GM10248 (cell line): ENCODE measurements at regions not wholly inside any gene's neighbourhood (a gene's known extent, or its start where the extent isn't known, plus 50 kb on each side); places are given as distances from the start of the nearest gene placed in this dataset.

Source experiments
- CTCF ChIA-PET: fragments of 300-600 bp; sonication (Branson Sonifier 250); formaldehyde crosslinking; extraction: SDS; loops from one replicate; lab custom pipeline; 2021; ENCODE audit warnings: antibody characterized with exemption; lab: Yijun Ruan, JAX
- POLR2A ChIA-PET: fragments of 350-650 bp; sonication (Branson Sonifier 250); formaldehyde crosslinking; extraction: SDS; loops from one replicate; lab custom pipeline; 2020; ENCODE audit warnings: antibody characterized with exemption; lab: Yijun Ruan, JAX
- DNase-seq: peaks from one replicate; pipeline ENCODE4 v3.0.0; 2012; ENCODE audit errors: extremely low spot score
- TF ChIP-seq, protein P1 (sequence below): IDR thresholded peaks from 2 replicates; pipeline ENCODE4 v1.5.1; 2012; ENCODE audit warnings: mild to moderate bottlenecking, low read depth; ENCODE audit errors: extremely low read depth, missing control alignments, control extremely low read depth

DNA sequence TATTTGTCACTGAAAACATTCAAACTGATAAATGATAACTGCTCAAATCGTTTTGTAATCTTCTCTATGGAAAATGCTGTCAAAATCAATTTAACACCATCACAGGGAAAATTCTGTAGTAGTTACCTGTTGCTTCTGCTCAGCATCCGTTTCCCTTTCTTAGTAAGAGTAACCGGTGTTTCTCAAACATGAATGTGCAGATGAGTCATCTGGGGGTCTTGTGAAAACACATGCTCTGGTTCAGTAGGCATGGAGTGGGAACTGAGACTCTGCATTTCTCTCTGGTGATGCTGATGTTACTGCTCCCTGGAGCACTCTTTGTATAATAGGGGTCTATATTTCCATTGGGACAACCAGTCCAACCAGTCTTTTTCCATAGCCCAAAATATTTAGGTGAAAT lies 145.1 kb downstream of the SEMA6D start:
- CTCF ChIA-PET = no interaction called here
- peak; percentile 26 for DNase-seq
- POLR2A ChIA-PET = no interaction called here
- TF ChIP-seq, protein P1, sequence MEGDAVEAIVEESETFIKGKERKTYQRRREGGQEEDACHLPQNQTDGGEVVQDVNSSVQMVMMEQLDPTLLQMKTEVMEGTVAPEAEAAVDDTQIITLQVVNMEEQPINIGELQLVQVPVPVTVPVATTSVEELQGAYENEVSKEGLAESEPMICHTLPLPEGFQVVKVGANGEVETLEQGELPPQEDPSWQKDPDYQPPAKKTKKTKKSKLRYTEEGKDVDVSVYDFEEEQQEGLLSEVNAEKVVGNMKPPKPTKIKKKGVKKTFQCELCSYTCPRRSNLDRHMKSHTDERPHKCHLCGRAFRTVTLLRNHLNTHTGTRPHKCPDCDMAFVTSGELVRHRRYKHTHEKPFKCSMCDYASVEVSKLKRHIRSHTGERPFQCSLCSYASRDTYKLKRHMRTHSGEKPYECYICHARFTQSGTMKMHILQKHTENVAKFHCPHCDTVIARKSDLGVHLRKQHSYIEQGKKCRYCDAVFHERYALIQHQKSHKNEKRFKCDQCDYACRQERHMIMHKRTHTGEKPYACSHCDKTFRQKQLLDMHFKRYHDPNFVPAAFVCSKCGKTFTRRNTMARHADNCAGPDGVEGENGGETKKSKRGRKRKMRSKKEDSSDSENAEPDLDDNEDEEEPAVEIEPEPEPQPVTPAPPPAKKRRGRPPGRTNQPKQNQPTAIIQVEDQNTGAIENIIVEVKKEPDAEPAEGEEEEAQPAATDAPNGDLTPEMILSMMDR = no peak

DNA sequence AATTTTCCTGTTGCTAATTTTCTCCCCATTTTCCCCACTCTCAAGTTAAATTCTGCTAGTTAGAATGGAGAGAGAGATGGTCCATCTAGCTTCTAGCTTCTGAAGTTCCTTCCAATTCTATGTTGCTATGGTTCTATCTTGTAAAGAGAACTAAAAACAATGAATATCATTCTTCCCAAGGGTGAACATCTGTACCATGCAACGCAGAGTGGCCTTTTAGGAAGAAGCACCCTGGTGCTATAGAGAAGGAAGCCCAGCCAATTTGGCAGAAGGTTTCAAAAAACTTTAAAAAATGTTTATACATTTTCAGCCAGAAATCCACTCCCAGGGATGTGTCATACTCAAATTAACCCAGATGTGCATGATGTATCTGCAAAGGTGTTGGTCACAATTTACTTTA lies 149.1 kb downstream of the SEMA6D start:
- TF ChIP-seq, protein P1 = no peak
- POLR2A ChIA-PET = no interaction called here
- DNase-seq = no peak
- CTCF ChIA-PET = no interaction called here

DNA sequence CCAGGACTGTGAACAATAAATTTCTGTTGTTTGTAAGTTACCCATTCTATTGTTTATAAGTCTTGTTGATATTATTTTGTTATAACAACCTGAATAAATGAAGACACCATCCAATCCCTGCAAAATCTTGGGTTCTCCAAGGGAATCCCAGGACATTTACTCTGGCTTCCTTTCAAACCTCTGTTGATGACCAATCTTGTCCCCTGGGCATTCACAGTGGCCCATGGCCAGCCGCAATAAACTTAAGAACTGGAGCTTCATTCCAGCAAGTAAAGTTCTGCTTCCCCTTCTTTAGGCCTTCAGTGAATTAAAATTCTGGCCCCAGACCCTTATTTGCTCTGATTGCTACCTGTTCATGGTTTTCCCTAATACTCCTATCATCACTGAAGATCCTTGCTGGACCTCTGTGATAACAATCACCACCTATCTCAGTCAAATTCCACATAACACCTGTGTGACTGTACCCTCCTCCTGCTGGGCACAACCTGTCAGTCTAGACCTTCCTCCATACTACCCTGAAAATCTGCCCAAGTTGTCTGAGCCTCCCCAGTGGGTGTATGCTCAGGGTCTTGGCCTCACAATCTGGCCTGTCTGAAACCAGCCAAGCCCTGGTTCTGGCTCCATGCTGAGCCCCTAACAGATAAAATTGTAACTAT lies 153.1 kb downstream of the SEMA6D start:
- POLR2A ChIA-PET = no interaction called here
- CTCF ChIA-PET = interaction anchor here (1.1 to 3.2 kb wide), 5 partner anchors 10 to 77 kb away, joined by 3 to 10 read pairs (median 5); no protein-coding TSS in a partner anchor
- TF ChIP-seq, protein P1 = no peak
- DNase-seq = no peak

DNA sequence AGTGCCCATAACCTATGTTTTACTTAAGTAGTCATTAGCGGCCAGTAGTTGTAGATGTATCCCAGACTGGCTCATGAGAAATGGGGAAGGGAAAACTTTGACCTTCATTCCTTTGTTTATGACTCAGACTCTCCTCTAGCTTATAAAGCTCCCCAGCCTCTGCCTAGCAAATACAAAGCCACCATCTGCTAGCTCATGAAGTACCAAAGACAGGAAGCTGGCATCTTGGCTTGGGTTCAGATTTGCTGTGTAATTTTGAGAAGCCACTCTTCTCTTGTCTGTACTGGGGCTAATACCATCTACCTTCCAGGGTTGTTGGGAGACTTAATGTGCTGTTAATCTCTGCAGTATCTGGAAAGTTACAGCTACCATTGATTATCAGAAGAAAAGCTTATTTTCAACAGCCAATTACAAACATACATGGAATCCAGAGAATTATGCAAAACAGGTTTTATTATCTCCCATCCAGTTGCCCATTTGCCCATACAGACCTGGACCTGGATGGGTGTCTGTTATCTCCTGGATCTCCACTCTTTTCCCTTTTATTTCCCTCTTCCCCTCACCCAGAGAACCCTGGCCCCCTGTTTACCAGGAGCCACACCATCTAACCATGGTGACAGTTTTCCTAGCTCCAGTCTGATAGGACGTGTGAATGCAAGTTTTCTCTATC lies 153.8 kb downstream of the SEMA6D start:
- ChIA-PET POLR2A (no interaction called here), CTCF (interaction anchor here (1.1 to 3.2 kb wide), 6 partner anchors 9 to 76 kb away, joined by 3 to 10 read pairs (median 6); no protein-coding TSS in a partner anchor)
- no peak for DNase-seq
- TF ChIP-seq, protein P1 = no peak

DNA sequence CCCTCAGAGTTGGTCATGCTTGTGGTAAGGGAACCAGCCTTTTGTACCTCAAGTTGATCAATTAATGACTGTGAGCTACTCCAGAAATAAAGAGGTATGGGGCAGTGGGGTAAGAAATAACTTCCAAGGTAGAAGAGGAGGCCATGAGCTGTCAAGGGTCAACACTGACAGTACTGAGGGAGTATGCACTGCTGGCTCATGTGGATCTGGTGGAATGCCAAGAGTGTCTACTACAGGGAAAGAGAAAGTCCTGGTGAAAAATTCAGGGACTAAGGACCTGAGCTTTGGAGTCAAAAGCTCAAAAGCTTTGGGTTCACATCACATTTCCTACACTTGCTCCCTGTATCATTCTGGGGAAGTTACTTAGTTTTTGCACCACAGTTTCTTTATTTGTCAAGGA lies 154.9 kb downstream of the SEMA6D start:
- CTCF ChIA-PET = interaction anchor here (0.9 to 3.2 kb wide), 5 partner anchors 8 to 160 kb away, joined by 3 to 10 read pairs (median 7); no protein-coding TSS in a partner anchor

DNA sequence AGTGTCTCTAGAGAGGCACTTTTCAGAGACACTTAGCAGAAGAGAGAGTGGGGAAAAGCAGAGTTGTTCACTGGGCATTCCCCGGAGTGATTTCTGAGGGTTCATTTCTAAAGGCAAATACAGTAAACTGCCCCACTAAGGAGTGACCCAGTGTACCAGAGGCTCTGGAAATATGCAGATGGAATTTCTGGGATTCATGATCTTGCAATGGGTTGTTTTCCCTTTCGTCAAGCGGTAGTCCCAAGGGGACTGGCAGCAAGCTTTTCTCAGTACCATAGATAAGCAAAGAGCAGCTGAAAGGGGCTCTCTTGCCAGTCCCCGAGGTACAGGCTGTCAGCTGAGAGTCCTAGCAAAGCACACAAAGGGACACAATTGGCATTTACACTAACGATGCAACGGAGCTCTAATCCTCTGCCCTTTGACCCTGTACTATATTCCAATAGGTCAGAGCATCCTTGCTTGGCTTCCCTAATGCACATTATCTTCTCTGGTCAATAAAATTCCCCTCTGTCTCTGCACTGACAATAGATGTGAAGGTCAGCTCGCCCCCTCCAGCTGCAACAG lies 155.6 kb downstream of the SEMA6D start:
- ChIA-PET CTCF (interaction anchor here (0.9 kb wide), 1 partner anchor 161 kb away, joined by 3 read pairs; no protein-coding TSS in a partner anchor), POLR2A (no interaction called here)
- no peak for DNase-seq
- TF ChIP-seq, protein P1 = no peak

More for the DNA sequence above, 154.9 kb downstream of the SEMA6D start:
- no peak for DNase-seq
- POLR2A ChIA-PET = no interaction called here
- TF ChIP-seq, protein P1 = no peak
